ENCODE measurements at regions not wholly inside any gene's neighbourhood (a gene's known extent, or its start where the extent isn't known, plus 50 kb on each side); places are given as distances from the start of the nearest gene placed in this dataset.

- no peak for TF ChIP-seq CTCF (IDR thresholded peaks at IDR 0.05)
- TF ChIP-seq POLR2AphosphoS5 (IDR thresholded peaks at IDR 0.05): no peak
Observed at GRCh38 chr2:109038992-109039391, 50.0 kb upstream of the EDAR start.
